Osteoblast (primary cell): ENCODE measurements at regions not wholly inside any gene's neighbourhood (a gene's known extent, or its start where the extent isn't known, plus 50 kb on each side); places are given as distances from the start of the nearest gene placed in this dataset.
A peak's percentile ranks its signal among the peaks of the same experiment; 100 is the strongest.

Source experiments
- DNase-seq: peaks from one replicate; pipeline ENCODE4 v3.0.0; 2011; ENCODE audit warnings: low spot score, mixed read lengths; ENCODE audit not compliant: insufficient read length; ENCODE audit errors: missing footprints
- H2AFZ ChIP-seq: 2 replicates; pipeline ENCODE4 v1.6.0; 2011; ENCODE audit warnings: mild to moderate bottlenecking, low read length
- H3K27ac ChIP-seq: 2 replicates; pipeline ENCODE4 v1.5.1; 2011; ENCODE audit warnings: mild to moderate bottlenecking, low read depth, low read length, moderate library complexity
- H3K27me3 ChIP-seq: 2 replicates; pipeline ENCODE4 v1.6.0; 2012; ENCODE audit warnings: mild to moderate bottlenecking, control low read depth, inconsistent platforms, low read length, moderate library complexity; ENCODE audit not compliant: insufficient read depth
- H3K36me3 ChIP-seq: 2 replicates; pipeline ENCODE4 v1.5.1; 2011; ENCODE audit warnings: mild to moderate bottlenecking, low read length, control low read depth, moderate library complexity; ENCODE audit not compliant: insufficient read depth
- H3K4me1 ChIP-seq: 2 replicates; pipeline ENCODE4 v1.5.1; 2011; ENCODE audit warnings: mild to moderate bottlenecking, low read length, control low read depth, moderate library complexity; ENCODE audit not compliant: insufficient read depth
- H3K4me2 ChIP-seq: 2 replicates; pipeline ENCODE4 v1.6.0; 2011; ENCODE audit warnings: mild to moderate bottlenecking, low read length; ENCODE audit not compliant: insufficient read depth
- H3K4me3 ChIP-seq: fragments of 200-600 bp; sonication (generic); 3 replicates; pipeline ENCODE4 v1.5.1; 2012; ENCODE audit warnings: mild to moderate bottlenecking, low read length, inconsistent platforms; ENCODE audit not compliant: insufficient read depth
- H3K79me2 ChIP-seq: 2 replicates; pipeline ENCODE4 v1.6.0; 2012; ENCODE audit warnings: mild to moderate bottlenecking, low read length, control low read depth, inconsistent platforms; ENCODE audit not compliant: insufficient read depth
- H3K9me3 ChIP-seq: 2 replicates; pipeline ENCODE4 v1.5.1; 2011; ENCODE audit warnings: low read depth, low read length, control low read depth
- H4K20me1 ChIP-seq: 2 replicates; pipeline ENCODE4 v1.6.0; 2012; ENCODE audit warnings: mild to moderate bottlenecking, low read length, control low read depth; ENCODE audit not compliant: insufficient read depth
- TF ChIP-seq, protein P1 (sequence below): IDR thresholded peaks from 2 replicates; pipeline ENCODE4 v1.5.1; 2011; ENCODE audit warnings: mild to moderate bottlenecking, low read depth, low read length, moderate library complexity; ENCODE audit errors: extremely low read depth

DNA sequence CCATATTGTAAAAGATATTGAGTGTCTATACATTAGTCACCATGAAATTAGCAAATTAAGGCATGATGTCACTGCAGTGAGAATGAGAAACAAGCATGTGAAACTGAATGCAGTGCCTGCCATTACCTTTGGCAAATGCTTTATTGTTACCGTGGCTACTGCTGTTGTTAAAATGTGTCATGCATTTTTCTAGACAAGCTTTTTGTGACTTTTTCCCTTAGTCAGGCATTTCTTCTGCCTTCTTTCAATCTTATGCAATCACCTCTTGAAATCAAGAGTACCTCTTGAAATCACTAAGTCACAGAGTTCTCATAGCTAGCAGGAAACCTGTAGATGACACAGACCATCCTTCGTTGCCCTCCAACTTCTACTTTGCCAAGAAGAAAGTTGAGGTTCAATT lies 461.7 kb upstream of the TENM4 start:
- Histone ChIP-seq H3K9me3 (no peaks in the 10 kb centered on the region), H3K79me2 (no peaks in the 10 kb centered on the region), H2AFZ (no peak overlapping the region), H3K36me3 (no peaks in the 10 kb centered on the region), H3K4me3 (no peak overlapping the region), H3K4me1 (no peaks in the 10 kb centered on the region), H4K20me1 (no peaks in the 10 kb centered on the region), H3K27me3 (no peaks in the 10 kb centered on the region), H3K4me2 (no peak overlapping the region), H3K27ac (no peak overlapping the region)
- peak; percentile 58 for DNase-seq
- TF ChIP-seq, protein P1, sequence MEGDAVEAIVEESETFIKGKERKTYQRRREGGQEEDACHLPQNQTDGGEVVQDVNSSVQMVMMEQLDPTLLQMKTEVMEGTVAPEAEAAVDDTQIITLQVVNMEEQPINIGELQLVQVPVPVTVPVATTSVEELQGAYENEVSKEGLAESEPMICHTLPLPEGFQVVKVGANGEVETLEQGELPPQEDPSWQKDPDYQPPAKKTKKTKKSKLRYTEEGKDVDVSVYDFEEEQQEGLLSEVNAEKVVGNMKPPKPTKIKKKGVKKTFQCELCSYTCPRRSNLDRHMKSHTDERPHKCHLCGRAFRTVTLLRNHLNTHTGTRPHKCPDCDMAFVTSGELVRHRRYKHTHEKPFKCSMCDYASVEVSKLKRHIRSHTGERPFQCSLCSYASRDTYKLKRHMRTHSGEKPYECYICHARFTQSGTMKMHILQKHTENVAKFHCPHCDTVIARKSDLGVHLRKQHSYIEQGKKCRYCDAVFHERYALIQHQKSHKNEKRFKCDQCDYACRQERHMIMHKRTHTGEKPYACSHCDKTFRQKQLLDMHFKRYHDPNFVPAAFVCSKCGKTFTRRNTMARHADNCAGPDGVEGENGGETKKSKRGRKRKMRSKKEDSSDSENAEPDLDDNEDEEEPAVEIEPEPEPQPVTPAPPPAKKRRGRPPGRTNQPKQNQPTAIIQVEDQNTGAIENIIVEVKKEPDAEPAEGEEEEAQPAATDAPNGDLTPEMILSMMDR = no peak

DNA sequence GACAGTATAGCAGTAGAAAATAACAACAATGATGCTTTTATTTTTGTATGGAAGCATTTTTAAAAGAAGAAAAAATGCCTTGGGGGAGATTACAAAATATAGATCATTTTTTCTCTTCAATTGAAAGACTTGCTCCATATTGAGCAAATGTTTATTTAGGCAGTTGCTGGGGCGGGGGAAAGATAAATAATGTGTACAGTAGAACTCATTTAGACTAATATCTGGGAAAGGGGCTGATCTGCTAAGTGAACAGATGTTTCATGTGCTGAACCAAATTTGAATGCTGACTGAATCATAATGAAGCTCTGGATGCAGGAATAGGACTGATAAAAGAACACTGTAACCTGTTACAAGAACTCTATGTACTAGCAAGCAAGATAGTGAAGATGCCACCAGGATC lies 457.1 kb upstream of the TENM4 start:
- no peak overlapping the region for H3K4me3 ChIP-seq
- H2AFZ ChIP-seq = no peak overlapping the region
- no peak for DNase-seq
- TF ChIP-seq, protein P1 = no peak
- H3K4me2 ChIP-seq = no peak overlapping the region
- H3K36me3 ChIP-seq = no peaks in the 10 kb centered on the region
- H3K27ac ChIP-seq = no peak overlapping the region
- H4K20me1 ChIP-seq = no peaks in the 10 kb centered on the region
- H3K4me1 ChIP-seq = no peaks in the 10 kb centered on the region
- H3K79me2 ChIP-seq = no peaks in the 10 kb centered on the region
- no peaks in the 10 kb centered on the region for H3K9me3 ChIP-seq
- H3K27me3 ChIP-seq = no peaks in the 10 kb centered on the region

DNA sequence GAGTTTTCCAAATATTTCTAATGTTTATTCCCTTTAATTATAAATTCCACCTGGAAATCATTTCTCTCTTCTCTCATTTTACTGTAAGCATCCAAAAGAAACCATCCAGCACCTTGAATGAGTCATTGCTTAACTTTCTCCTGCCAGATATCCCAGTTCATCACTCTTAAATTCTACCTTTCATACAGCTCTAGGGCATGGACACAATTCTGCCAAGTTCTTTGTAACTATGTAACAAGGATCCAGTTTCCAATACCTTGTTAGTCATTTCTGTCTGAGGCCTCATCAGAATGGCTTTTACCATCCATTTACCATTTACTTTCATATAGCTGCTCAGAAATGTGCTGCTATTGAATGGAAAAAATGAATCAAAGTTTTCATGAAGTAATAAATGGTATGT lies 455.4 kb upstream of the TENM4 start:
- H3K27ac ChIP-seq = no peak overlapping the region
- no peaks in the 10 kb centered on the region for H3K9me3 ChIP-seq
- H3K36me3 ChIP-seq = no peaks in the 10 kb centered on the region
- TF ChIP-seq, protein P1 = no peak
- DNase-seq = no peak
- H2AFZ ChIP-seq = no peak overlapping the region
- no peak overlapping the region for H3K4me3 ChIP-seq
- no peak overlapping the region for H3K4me2 ChIP-seq
- no peaks in the 10 kb centered on the region for H3K4me1 ChIP-seq
- H3K27me3 ChIP-seq = no peaks in the 10 kb centered on the region
- H4K20me1 ChIP-seq = no peaks in the 10 kb centered on the region
- no peaks in the 10 kb centered on the region for H3K79me2 ChIP-seq

DNA sequence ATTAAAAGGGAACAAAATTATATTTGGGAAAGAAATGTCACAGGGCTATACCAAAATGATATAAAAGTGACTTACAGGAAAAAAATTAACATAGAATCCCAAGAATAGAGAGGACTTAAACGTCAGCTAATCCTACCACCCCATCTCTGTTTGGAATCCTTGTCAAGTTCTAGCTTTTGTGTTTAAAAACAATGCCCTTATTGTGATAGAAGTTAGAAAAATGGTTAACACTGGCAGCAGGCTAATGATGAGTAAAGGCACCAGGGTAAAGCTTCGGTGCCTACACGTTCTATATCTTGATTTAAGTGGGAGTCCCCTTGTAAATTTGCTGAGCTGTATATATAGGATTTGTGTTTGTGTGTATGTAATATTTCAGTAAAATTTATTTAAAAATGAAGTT lies 453.3 kb upstream of the TENM4 start:
- DNase-seq = no peak
- H2AFZ ChIP-seq = no peak overlapping the region

More for the DNA sequence above, 453.3 kb upstream of the TENM4 start:
- H3K79me2 ChIP-seq = no peaks in the 10 kb centered on the region
- H3K4me1 ChIP-seq = no peaks in the 10 kb centered on the region
- H3K27me3 ChIP-seq = no peaks in the 10 kb centered on the region
- TF ChIP-seq, protein P1 = no peak
- no peak overlapping the region for H3K27ac ChIP-seq
- H3K4me2 ChIP-seq = no peak overlapping the region
- no peaks in the 10 kb centered on the region for H4K20me1 ChIP-seq
- no peaks in the 10 kb centered on the region for H3K36me3 ChIP-seq
- no peak overlapping the region for H3K4me3 ChIP-seq
- no peaks in the 10 kb centered on the region for H3K9me3 ChIP-seq
